Mesendoderm (in vitro differentiated cells): ENCODE measurements at regions not wholly inside any gene's neighbourhood (a gene's known extent, or its start where the extent isn't known, plus 50 kb on each side); places are given as distances from the start of the nearest gene placed in this dataset.

ENCODE experiments used
- DNase-seq: peaks from one replicate; pipeline ENCODE4 v3.0.0; 2013
- H2AK5ac ChIP-seq: 2 replicates; pipeline ENCODE4 v1.6.1; 2013; ENCODE audit warnings: low read length, inconsistent platforms
- H2BK120ac ChIP-seq: 2 replicates; pipeline ENCODE4 v1.6.1; 2013; ENCODE audit warnings: low read depth, mild to moderate bottlenecking, low read length, moderate library complexity, mixed read lengths
- H2BK15ac ChIP-seq: replicated peaks from 2 replicates; pipeline ENCODE4 v1.6.1; 2013; ENCODE audit warnings: low read depth, mild to moderate bottlenecking, moderate library complexity
- H2BK5ac ChIP-seq: 2 replicates; pipeline ENCODE4 v1.6.1; 2013; ENCODE audit warnings: low read length, inconsistent platforms
- H3K18ac ChIP-seq: 2 replicates; pipeline ENCODE4 v1.6.1; 2013; ENCODE audit warnings: mild to moderate bottlenecking, low read length, mixed read lengths
- H3K23ac ChIP-seq: one replicate; pipeline ENCODE4 v1.6.1; 2013; ENCODE audit warnings: low read length
- H3K27ac ChIP-seq: 2 replicates; pipeline ENCODE4 v1.5.1; 2013; ENCODE audit warnings: low read depth, mild to moderate bottlenecking, inconsistent platforms, low read length, moderate library complexity
- H3K27me3 ChIP-seq: 2 replicates; pipeline ENCODE4 v1.6.1; 2013; ENCODE audit warnings: low read length, control low read depth, mild to moderate bottlenecking, inconsistent platforms; ENCODE audit not compliant: insufficient read depth, poor library complexity
- H3K36me3 ChIP-seq: 2 replicates; pipeline ENCODE4 v1.6.1; 2013; ENCODE audit warnings: low read length, inconsistent platforms; ENCODE audit not compliant: control insufficient read depth, insufficient read depth
- H3K4ac ChIP-seq: one replicate; pipeline ENCODE4 v1.6.1; 2013; ENCODE audit warnings: low read depth, mild to moderate bottlenecking, low read length, moderate library complexity
- H3K4me1 ChIP-seq: 2 replicates; pipeline ENCODE4 v1.6.1; 2013; ENCODE audit warnings: low read depth, low read length, inconsistent platforms; ENCODE audit not compliant: control insufficient read depth
- H3K4me2 ChIP-seq: 2 replicates; pipeline ENCODE4 v1.6.1; 2013; ENCODE audit warnings: low read length
- H3K4me3 ChIP-seq: 2 replicates; pipeline ENCODE4 v1.5.1; 2013; ENCODE audit warnings: mild to moderate bottlenecking, low read length
- H3K56ac ChIP-seq: one replicate; pipeline ENCODE4 v1.6.1; 2013; ENCODE audit warnings: low read length
- H3K79me1 ChIP-seq: 2 replicates; pipeline ENCODE4 v1.6.1; 2013; ENCODE audit warnings: low read length, inconsistent platforms
- H3K79me2 ChIP-seq: 2 replicates; pipeline ENCODE4 v1.6.1; 2013; ENCODE audit warnings: mild to moderate bottlenecking, low read length; ENCODE audit not compliant: control insufficient read depth, insufficient read depth
- H3K9ac ChIP-seq: 2 replicates; pipeline ENCODE4 v1.6.1; 2013; ENCODE audit warnings: low read length, inconsistent platforms
- H4K5ac ChIP-seq: one replicate; pipeline ENCODE4 v1.6.1; 2013; ENCODE audit warnings: low read length
- H4K8ac ChIP-seq: one replicate; pipeline ENCODE4 v1.6.1; 2013; ENCODE audit warnings: low read depth, mild to moderate bottlenecking, control low read depth, low read length, moderate library complexity
- WGBS: extraction: QIAGEN DNeasy Blood & Tissue Kit; methylation state at CpG from one replicate; pipeline ENCODE4 v1.1.7; 2013; ENCODE audit warnings: low lambda C conversion rate, missing lambda C conversion rate; ENCODE audit not compliant: insufficient coverage; ENCODE audit errors: extremely low coverage; 5-methylcytosine and 5-hydroxymethylcytosine counted together

DNA sequence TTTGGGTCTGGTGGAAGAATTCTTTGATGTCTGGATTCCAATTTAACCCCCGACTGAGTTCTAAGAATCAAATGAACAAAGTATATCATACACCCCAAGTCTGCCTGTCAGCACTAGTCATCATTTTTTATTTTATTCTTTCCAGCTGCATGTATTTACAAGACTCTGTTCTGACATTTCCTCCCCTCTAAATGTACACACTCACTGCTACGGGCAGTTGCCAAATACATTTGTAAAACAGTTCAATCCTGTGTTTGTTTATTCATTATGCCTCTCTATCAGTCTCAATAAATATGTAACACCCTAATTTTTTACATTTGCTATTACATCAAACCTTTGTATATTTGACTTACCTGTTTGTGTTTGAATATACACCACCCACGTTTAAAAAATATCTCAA lies 422.3 kb upstream of the PSMD7 start:
- Histone ChIP-seq H4K5ac (no peak overlapping the region), H2BK120ac (no peak overlapping the region), H2AK5ac (no peak overlapping the region), H3K9ac (no peak overlapping the region), H3K56ac (no peak overlapping the region), H3K18ac (no peak overlapping the region), H3K23ac (no peak overlapping the region), H3K79me2 (no peaks in the 10 kb centered on the region), H3K36me3 (no peaks in the 10 kb centered on the region), H3K27me3 (no peaks in the 10 kb centered on the region), H3K79me1 (no peaks in the 10 kb centered on the region), H3K4ac (no peak overlapping the region), H2BK5ac (no peak overlapping the region), H3K4me2 (no peak overlapping the region), H4K8ac (no peak overlapping the region), H3K4me3 (no peak overlapping the region), H3K27ac (no peak overlapping the region), H3K4me1 (no peaks in the 10 kb centered on the region), H2BK15ac (no peak overlapping the region)
- WGBS = no CpG with 5 or more reads among the region's 3 CpGs
- DNase-seq = no peak

DNA sequence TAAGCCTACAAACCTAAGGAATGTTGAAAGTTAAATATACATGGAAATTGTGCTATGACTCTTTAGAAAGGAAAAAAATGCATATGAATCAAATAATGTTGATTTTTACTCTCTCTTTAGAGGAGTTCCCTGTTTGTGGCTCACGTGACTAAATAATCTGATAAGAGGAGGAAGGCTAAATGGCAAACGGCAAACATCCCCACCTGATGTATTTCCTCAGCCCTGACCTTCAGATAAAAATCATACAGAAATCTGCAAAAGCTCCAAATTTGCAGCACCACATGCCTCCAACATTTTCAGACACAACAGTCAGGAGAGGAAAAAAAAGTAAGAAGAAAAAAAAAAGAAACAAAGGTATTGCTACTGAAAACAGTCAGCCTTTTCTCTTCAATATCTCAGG lies 423.0 kb upstream of the PSMD7 start:
- no peak overlapping the region for H3K27ac ChIP-seq
- H4K8ac ChIP-seq = no peak overlapping the region
- no peak overlapping the region for H2BK5ac ChIP-seq
- H3K4me1 ChIP-seq = no peaks in the 10 kb centered on the region
- no peak overlapping the region for H3K4me2 ChIP-seq
- H2BK15ac ChIP-seq = no peak overlapping the region
- H3K79me1 ChIP-seq = no peaks in the 10 kb centered on the region
- WGBS = no CpG with 5 or more reads among the region's 2 CpGs
- no peak overlapping the region for H3K4ac ChIP-seq
- H2BK120ac ChIP-seq = no peak overlapping the region
- no peak overlapping the region for H4K5ac ChIP-seq
- no peaks in the 10 kb centered on the region for H3K79me2 ChIP-seq
- H3K4me3 ChIP-seq = no peak overlapping the region
- H3K23ac ChIP-seq = no peak overlapping the region
- no peak for DNase-seq
- no peaks in the 10 kb centered on the region for H3K36me3 ChIP-seq
- no peak overlapping the region for H3K18ac ChIP-seq
- no peak overlapping the region for H3K56ac ChIP-seq
- no peak overlapping the region for H3K9ac ChIP-seq
- no peak overlapping the region for H2AK5ac ChIP-seq
- H3K27me3 ChIP-seq = no peaks in the 10 kb centered on the region

DNA sequence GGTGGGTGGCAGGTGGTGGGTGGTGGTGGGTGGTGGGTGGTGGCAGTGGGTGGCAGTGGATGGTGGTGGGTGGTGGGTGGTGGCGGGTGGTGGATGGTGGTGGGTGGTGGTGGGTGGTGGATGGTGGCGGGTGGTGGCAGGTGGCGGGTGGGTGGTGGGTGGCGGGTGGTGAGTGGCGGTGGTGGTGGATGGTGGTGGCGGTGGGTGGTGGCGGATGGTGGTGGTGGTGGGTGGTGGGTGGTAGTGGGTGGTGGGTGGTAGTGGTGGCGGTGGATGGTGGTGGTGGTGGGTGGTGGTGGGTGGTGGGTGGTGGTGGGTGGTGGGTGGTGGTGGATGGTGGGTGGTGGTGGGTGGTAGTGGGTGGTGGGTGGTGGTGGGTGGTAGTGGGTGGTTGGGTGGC lies 423.8 kb upstream of the PSMD7 start:
- Histone ChIP-seq H3K4me1 (no peaks in the 10 kb centered on the region), H2BK5ac (no peak overlapping the region), H2BK120ac (no peak overlapping the region), H3K4me3 (no peak overlapping the region), H3K27me3 (no peaks in the 10 kb centered on the region), H3K9ac (no peak overlapping the region), H3K56ac (no peak overlapping the region), H4K8ac (no peak overlapping the region), H4K5ac (no peak overlapping the region), H3K79me1 (no peaks in the 10 kb centered on the region), H3K4ac (no peak overlapping the region), H3K79me2 (no peaks in the 10 kb centered on the region), H3K18ac (no peak overlapping the region), H3K27ac (no peak overlapping the region), H3K36me3 (no peaks in the 10 kb centered on the region), H3K23ac (no peak overlapping the region), H2AK5ac (no peak overlapping the region), H3K4me2 (no peak overlapping the region), H2BK15ac (no peak overlapping the region)
- no CpG with 5 or more reads among the region's 8 CpGs for WGBS
- DNase-seq = no peak

DNA sequence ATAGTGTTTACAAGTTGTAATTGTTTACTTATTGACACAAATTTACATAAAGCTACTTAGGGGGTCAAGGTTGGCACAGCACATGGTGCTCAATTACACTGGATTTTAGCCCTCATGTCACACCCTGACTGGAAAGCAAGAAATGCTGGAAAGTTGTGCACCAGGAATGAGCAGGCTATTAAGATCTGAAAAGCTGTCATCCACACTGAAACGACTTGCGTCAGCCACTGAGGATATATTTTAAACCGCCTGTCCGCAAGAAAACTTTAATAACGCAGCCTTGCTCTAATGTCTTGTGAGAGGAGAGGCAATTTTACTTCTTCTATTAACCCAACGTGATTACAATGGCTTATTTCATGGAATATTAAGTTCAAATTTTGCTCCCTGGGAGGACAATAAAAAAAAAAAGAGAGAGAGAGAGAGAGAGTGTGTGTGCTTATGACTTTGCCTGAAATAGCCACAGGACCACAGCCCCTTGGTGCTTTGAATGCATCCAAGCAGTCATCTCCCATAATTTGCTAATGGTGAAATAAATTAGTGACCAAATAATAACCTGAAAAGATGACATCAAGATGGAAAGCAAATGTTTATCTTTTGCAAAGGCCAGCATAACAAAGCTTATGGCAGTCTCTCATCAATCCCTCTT lies 425.4 kb upstream of the PSMD7 start:
- Histone ChIP-seq H3K4me3 (no peak overlapping the region), H3K23ac (no peak overlapping the region), H3K18ac (no peak overlapping the region), H3K56ac (no peak overlapping the region), H3K9ac (no peak overlapping the region), H3K27ac (no peak overlapping the region), H3K79me1 (no peaks in the 10 kb centered on the region), H4K5ac (no peak overlapping the region), H2BK5ac (no peak overlapping the region), H3K4ac (no peak overlapping the region), H2BK15ac (no peak overlapping the region), H3K27me3 (no peaks in the 10 kb centered on the region), H4K8ac (no peak overlapping the region), H2BK120ac (no peak overlapping the region), H3K4me1 (no peaks in the 10 kb centered on the region), H2AK5ac (no peak overlapping the region), H3K36me3 (no peaks in the 10 kb centered on the region), H3K4me2 (no peak overlapping the region), H3K79me2 (no peaks in the 10 kb centered on the region)
- WGBS = no CpG with 5 or more reads among the region's 6 CpGs
- DNase-seq = no peak

DNA sequence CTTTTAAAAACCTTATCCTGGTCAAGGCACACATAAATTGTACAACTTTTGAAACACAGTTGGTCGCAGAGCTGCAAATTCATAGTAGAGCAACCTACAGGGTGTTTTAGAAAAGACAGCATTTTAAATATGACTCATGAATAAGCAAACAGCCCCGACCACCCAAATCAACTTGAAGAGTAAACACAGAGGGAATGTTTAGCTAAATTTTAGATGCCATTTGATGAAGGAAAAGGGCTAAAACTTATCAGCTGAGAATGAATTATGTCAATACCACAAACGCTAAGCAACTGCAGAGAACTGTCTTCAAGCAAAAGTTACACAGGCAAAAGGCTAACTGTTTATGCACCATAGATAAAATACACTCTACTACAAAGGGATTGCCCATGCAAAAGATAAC lies 427.5 kb upstream of the PSMD7 start:
- H3K56ac ChIP-seq = no peak overlapping the region
- no peak overlapping the region for H4K8ac ChIP-seq
- no peak overlapping the region for H3K27ac ChIP-seq
- no peaks in the 10 kb centered on the region for H3K4me1 ChIP-seq
- H2BK5ac ChIP-seq = no peak overlapping the region
- no peak overlapping the region for H3K4ac ChIP-seq
- no peak overlapping the region for H3K4me2 ChIP-seq
- no peaks in the 10 kb centered on the region for H3K79me2 ChIP-seq
- H2BK15ac ChIP-seq = no peak overlapping the region
- no peak overlapping the region for H2BK120ac ChIP-seq
- no peak overlapping the region for H3K9ac ChIP-seq
- no peaks in the 10 kb centered on the region for H3K27me3 ChIP-seq
- no peaks in the 10 kb centered on the region for H3K36me3 ChIP-seq
- H3K79me1 ChIP-seq = no peaks in the 10 kb centered on the region
- H3K23ac ChIP-seq = no peak overlapping the region
- H3K18ac ChIP-seq = no peak overlapping the region
- no peak for DNase-seq
- WGBS = no CpG with 5 or more reads among the region's 3 CpGs
- no peak overlapping the region for H2AK5ac ChIP-seq
- H4K5ac ChIP-seq = no peak overlapping the region
- H3K4me3 ChIP-seq = no peak overlapping the region

DNA sequence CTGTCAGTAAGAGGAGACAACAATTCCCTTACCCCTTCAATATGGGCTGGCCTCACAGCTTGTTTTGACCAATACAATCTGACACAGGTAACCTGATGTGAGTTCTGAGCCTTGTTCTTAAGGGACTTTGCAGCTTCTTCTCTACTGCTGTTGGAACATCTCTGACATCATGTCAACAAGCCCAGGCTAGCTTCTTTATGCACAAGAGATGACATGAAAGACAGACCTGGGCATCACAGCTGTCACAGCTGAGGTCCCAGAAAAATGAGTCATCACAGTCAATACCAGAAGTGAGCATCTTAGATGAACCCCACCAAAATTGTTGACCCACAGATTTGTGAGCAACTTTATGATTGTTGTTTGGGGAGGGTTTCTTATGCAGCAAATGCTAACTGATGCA lies 431.7 kb upstream of the PSMD7 start:
- H3K27me3 ChIP-seq = no peaks in the 10 kb centered on the region
- H3K9ac ChIP-seq = no peak overlapping the region
- H3K4me1 ChIP-seq = no peaks in the 10 kb centered on the region
- H2BK5ac ChIP-seq = no peak overlapping the region
- H3K4me2 ChIP-seq = no peak overlapping the region
- H3K36me3 ChIP-seq = no peaks in the 10 kb centered on the region
- H4K8ac ChIP-seq = no peak overlapping the region
- H3K56ac ChIP-seq = no peak overlapping the region
- H3K4me3 ChIP-seq = no peak overlapping the region
- no peak overlapping the region for H3K23ac ChIP-seq
- no peak for DNase-seq
- H2AK5ac ChIP-seq = no peak overlapping the region
- no peak overlapping the region for H2BK15ac ChIP-seq
- no peak overlapping the region for H4K5ac ChIP-seq
- H3K27ac ChIP-seq = no peak overlapping the region
- H3K18ac ChIP-seq = no peak overlapping the region
- H3K4ac ChIP-seq = no peak overlapping the region
- no peaks in the 10 kb centered on the region for H3K79me1 ChIP-seq
- H3K79me2 ChIP-seq = no peaks in the 10 kb centered on the region
- H2BK120ac ChIP-seq = no peak overlapping the region
